22Rv1 (cell line): ENCODE measurements at regions not wholly inside any gene's neighbourhood (a gene's known extent, or its start where the extent isn't known, plus 50 kb on each side); places are given as distances from the start of the nearest gene placed in this dataset.

Experiments
- ZFX ChIP-seq: fragments of 450-650 bp; IDR thresholded peaks from 2 replicates; pipeline ENCODE4 v1.6.1; 2017; ENCODE audit warnings: antibody characterized with exemption, borderline replicate concordance
- TF ChIP-seq, protein P1 (sequence below): fragments of 450-650 bp; IDR thresholded peaks from 2 replicates; pipeline ENCODE4 v1.5.1; 2017; ENCODE audit warnings: mild to moderate bottlenecking

GRCh38 chr5:15256485-15256884, 243.5 kb upstream of the FBXL7 start:
- TF ChIP-seq, protein P1, sequence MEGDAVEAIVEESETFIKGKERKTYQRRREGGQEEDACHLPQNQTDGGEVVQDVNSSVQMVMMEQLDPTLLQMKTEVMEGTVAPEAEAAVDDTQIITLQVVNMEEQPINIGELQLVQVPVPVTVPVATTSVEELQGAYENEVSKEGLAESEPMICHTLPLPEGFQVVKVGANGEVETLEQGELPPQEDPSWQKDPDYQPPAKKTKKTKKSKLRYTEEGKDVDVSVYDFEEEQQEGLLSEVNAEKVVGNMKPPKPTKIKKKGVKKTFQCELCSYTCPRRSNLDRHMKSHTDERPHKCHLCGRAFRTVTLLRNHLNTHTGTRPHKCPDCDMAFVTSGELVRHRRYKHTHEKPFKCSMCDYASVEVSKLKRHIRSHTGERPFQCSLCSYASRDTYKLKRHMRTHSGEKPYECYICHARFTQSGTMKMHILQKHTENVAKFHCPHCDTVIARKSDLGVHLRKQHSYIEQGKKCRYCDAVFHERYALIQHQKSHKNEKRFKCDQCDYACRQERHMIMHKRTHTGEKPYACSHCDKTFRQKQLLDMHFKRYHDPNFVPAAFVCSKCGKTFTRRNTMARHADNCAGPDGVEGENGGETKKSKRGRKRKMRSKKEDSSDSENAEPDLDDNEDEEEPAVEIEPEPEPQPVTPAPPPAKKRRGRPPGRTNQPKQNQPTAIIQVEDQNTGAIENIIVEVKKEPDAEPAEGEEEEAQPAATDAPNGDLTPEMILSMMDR: no peak
- no peak for TF ChIP-seq ZFX
